ENCODE measurements at regions not wholly inside any gene's neighbourhood (a gene's known extent, or its start where the extent isn't known, plus 50 kb on each side); places are given as distances from the start of the nearest gene placed in this dataset.

DNA sequence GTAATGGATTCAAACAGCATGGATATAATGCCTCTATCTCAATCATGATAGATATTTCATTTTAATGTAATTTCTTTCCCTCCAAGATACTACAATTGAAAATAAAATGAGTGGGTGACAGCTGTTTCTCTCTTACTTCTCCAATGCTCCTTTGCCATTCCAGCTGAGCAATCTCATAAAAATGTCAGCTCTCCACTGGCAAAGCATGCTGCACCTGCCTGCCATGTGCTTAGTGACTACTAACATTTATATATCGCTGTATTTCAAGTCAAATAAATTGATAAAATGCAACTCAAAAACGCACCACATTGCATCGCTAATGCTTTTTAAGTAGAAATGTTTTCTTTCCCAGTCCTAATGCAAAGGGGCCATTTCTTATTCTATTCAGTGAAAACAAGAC, 1093.9 kb downstream of the CBLN2 start:
- TF ChIP-seq, protein P1, sequence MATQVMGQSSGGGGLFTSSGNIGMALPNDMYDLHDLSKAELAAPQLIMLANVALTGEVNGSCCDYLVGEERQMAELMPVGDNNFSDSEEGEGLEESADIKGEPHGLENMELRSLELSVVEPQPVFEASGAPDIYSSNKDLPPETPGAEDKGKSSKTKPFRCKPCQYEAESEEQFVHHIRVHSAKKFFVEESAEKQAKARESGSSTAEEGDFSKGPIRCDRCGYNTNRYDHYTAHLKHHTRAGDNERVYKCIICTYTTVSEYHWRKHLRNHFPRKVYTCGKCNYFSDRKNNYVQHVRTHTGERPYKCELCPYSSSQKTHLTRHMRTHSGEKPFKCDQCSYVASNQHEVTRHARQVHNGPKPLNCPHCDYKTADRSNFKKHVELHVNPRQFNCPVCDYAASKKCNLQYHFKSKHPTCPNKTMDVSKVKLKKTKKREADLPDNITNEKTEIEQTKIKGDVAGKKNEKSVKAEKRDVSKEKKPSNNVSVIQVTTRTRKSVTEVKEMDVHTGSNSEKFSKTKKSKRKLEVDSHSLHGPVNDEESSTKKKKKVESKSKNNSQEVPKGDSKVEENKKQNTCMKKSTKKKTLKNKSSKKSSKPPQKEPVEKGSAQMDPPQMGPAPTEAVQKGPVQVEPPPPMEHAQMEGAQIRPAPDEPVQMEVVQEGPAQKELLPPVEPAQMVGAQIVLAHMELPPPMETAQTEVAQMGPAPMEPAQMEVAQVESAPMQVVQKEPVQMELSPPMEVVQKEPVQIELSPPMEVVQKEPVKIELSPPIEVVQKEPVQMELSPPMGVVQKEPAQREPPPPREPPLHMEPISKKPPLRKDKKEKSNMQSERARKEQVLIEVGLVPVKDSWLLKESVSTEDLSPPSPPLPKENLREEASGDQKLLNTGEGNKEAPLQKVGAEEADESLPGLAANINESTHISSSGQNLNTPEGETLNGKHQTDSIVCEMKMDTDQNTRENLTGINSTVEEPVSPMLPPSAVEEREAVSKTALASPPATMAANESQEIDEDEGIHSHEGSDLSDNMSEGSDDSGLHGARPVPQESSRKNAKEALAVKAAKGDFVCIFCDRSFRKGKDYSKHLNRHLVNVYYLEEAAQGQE (IDR thresholded peaks at IDR 0.05; ENCODE audit: insufficient read depth in 1 of 2, low read depth in 2 of 2, low read length in 2 of 2): no peak
- no peak for TF ChIP-seq POLR2AphosphoS5 (IDR thresholded peaks at IDR 0.05; ENCODE audit: low read depth, low read length)
- no peak for TF ChIP-seq FOXP2 (optimal IDR thresholded peaks at IDR 0.05; ENCODE audit: borderline replicate concordance, extremely low read depth, extremely low read length, insufficient read depth)
- TF ChIP-seq TAF1 (IDR thresholded peaks at IDR 0.05; ENCODE audit: borderline replicate concordance, insufficient read depth, low read length): no peak
- no peak for TF ChIP-seq SIN3A (IDR thresholded peaks at IDR 0.05; ENCODE audit: borderline replicate concordance, insufficient read depth, low read length)

DNA sequence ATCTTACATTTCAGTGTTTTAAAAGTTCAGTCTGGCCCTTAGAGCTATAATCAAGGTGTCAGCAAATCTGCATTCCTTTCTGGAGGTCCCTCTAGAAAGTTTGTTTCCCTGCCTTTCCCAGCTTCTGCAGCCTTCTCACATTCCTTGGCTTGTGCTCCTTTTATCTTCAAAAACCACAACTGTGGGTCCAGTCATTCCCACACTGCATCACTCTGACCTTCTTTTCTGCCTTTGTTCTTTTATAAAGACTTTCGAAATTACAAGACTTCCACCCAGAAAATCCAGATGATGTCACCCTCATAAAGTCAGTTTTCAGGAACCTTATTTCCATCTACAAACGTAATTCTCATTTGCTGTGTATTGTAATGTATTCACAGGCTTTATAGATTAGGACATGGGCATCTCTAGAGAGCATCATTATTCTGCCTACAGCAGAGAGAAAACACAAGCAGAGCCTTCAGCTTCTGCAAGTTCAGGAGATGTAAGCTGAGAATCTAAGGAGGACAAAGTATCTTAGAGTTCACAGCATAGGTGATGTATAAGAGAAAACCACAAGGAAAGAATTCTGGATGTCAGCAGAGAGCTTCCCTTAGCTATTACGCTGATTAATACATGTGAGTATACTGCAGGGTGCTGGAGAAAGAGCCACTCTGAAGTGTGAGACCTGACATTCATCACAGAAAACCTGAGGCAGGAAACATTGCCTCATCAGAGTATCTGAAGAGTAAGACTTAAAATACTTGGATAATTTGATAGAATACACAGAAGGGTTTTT, 1100.2 kb downstream of the CBLN2 start:
- TF ChIP-seq TAF1 (IDR thresholded peaks at IDR 0.05; ENCODE audit: borderline replicate concordance, insufficient read depth, low read length) (no peak), SIN3A (IDR thresholded peaks at IDR 0.05; ENCODE audit: borderline replicate concordance, insufficient read depth, low read length) (no peak), FOXP2 (optimal IDR thresholded peaks at IDR 0.05; ENCODE audit: borderline replicate concordance, extremely low read depth, extremely low read length, insufficient read depth) (no peak)
- TF ChIP-seq, protein P1 (IDR thresholded peaks at IDR 0.05; ENCODE audit: insufficient read depth in 1 of 2, low read depth in 2 of 2, low read length in 2 of 2): no peak

DNA sequence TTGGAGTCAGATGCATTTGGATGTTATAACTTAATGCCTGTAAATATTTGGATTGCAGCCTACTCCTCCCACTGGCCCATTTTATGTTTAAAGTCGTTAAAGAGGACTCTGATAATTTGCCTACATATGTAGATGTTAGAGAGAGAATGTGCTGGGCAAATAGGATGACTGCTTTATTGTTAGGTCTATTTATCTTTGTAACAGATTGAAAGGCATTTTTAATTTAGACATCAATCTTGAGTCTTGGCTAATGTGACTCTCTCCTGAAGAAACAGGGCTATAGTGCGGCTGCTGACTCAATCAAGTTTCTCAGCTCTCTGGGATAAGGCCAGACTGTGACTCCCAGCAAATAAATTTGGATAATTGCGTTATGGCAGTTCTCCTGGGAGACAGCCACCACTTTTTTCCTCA, 1101.4 kb downstream of the CBLN2 start:
- TF ChIP-seq SIN3A (IDR thresholded peaks at IDR 0.05; ENCODE audit: borderline replicate concordance, insufficient read depth, low read length) (no peak), POLR2AphosphoS5 (IDR thresholded peaks at IDR 0.05; ENCODE audit: low read depth, low read length) (no peak), FOXP2 (optimal IDR thresholded peaks at IDR 0.05; ENCODE audit: borderline replicate concordance, extremely low read depth, extremely low read length, insufficient read depth) (no peak), TAF1 (IDR thresholded peaks at IDR 0.05; ENCODE audit: borderline replicate concordance, insufficient read depth, low read length) (no peak)
- TF ChIP-seq, protein P1 (IDR thresholded peaks at IDR 0.05; ENCODE audit: insufficient read depth in 1 of 2, low read depth in 2 of 2, low read length in 2 of 2): no peak

DNA sequence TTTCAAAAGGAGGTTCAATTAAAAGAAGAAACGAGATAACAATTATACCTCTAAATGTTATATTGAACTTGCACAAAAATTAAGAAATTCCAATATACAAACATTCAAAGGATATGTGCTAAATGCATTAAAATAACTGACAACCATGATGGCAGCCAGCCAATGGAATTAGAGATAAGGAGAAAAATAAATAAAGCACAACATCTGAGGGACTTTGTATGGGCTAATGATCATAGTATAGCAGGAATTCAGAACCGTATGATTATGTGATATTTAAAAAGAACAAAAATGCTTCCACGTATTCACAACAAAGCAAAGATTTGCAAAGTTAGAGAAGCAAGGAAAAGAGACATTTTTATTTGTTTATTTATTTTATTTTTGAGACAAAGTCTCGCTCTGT, 1103.0 kb downstream of the CBLN2 start:
- TF ChIP-seq SIN3A (IDR thresholded peaks at IDR 0.05; ENCODE audit: borderline replicate concordance, insufficient read depth, low read length) (no peak), TAF1 (IDR thresholded peaks at IDR 0.05; ENCODE audit: borderline replicate concordance, insufficient read depth, low read length) (no peak), POLR2AphosphoS5 (IDR thresholded peaks at IDR 0.05; ENCODE audit: low read depth, low read length) (no peak), FOXP2 (optimal IDR thresholded peaks at IDR 0.05; ENCODE audit: borderline replicate concordance, extremely low read depth, extremely low read length, insufficient read depth) (no peak)
- TF ChIP-seq, protein P1 (IDR thresholded peaks at IDR 0.05; ENCODE audit: insufficient read depth in 1 of 2, low read depth in 2 of 2, low read length in 2 of 2): no peak

All from PFSK-1 (cell line).